Limb (tissue), 2 donors: ENCODE measurements at regions not wholly inside any gene's neighbourhood (a gene's known extent, or its start where the extent isn't known, plus 50 kb on each side); places are given as distances from the start of the nearest gene placed in this dataset.
"Not testable (repeated sequence)": the region's sequence is repeated elsewhere in the genome, so short reads cannot be mapped to it uniquely, and the experiment has no call there.

ENCODE experiments used
- DNase-seq, 2 donors: peaks; one replicate each; pipeline ENCODE4 v3.0.0-alpha.2; 2016; ENCODE audit errors: extremely low spot score in 2 of 2

DNA sequence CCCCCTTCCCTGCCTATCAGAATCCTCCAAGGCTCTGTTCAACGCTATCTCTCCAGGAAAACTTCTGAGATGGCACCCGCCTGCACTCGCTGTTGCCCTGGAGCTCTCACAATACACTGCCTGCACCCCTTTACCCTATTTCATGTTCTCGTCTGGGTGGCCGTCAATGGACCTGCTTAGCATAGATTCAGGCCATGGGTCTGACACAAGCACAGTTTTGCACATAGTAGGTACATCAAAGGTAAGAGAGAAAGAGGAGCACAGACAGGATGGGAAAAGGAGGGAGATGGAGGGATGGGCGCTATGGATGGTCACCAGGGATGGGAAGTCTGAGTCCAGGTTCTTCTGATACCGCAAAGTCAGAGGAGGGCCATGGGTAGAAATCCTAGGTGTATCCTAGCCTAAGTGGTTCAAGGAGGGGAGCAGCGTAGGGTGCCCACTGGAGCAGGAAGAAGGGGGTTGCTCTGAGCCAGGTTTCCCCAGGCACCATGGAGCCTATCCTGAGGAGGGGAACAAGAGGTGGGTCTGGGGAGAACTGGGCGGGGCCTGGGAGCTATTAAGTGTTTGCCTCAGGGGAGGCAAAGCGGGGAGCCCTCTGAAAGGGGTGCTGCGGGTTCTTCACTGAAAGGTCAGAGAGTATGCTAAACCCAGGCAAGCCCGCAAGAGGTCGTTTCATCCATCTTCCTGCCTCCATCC lies 89.3 kb downstream of the MRPL14 start:
- DNase-seq = peak in 1 of 2 donors; percentile 21

DNA sequence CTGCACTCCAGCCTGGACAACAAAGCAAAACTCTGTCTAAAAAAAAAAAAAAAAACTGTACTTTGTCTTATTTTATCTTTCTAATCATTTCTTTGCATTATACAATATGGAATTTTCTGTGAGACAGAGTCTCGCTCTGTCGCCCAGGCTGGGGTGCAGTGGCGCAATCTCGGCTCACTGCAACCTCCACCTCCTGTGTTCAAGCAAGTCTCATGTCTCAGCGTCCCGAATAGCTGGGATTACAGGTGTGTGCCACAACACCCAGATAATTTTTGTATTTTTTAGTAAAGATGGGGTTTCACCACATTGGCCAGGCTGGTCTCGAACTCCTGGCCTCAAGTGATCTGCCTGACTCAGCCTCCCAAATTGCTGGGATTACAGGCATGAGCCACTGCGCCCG lies 90.0 kb downstream of the MRPL14 start:
- DNase-seq = not testable (repeated sequence)

DNA sequence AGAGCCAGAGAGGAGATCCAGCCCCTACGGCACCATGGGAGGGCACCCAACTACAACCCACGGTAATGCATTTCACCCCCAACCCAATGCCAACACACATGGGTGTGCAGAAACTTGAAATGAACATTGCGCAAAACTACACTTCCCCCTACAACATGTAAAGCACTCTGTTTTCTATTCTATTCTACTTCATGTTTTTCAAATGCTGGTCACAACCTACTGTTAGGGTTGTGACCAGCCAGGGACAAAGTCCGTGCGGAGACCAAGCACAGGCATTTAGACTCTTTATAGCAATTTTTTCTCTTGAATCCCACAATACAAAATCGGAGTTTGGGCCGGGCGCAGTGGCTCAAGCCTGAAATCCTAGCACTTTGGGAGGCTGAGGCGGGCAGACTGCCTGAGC lies 90.6 kb downstream of the MRPL14 start:
- DNase-seq = no peak

DNA sequence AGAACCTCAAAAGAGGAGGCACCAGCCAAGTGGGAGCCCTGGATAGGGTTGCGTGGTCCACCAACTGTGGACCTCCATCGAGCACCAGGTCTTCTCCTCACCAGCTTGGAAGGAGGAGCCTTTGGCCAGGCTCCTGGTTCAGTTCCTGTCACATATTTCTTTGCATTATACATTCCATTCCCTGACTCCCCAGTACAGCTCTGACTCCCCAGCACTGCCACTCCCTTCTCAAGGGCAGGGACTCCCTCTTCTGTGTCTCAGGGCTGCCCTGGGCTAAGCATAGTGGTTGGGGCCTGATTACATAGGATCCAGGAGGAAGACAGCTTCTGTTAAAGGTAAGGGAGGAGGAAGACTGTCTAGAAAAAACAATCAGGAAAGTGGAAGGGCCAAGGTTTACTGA lies 91.1 kb downstream of the MRPL14 start:
- DNase-seq = no peak

DNA sequence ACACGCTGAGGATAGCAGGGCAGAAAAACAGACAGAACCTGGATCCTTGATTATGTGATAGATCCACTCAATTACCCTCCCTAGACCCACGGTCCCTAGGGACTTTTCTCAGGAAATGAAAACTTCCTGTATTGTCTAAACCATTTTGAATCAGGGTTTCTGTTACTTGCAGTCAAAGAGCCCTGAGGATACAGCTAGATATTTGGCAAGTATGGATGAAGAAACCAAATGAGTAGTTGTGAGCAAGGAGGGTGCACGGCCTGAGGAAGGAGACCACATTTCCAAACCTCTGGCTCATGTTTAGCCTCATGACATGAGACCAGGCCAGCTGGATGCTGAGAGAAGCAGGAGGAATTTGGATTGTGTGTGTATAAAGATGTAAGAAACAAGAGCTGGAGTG lies 91.6 kb downstream of the MRPL14 start:
- no peak for DNase-seq

DNA sequence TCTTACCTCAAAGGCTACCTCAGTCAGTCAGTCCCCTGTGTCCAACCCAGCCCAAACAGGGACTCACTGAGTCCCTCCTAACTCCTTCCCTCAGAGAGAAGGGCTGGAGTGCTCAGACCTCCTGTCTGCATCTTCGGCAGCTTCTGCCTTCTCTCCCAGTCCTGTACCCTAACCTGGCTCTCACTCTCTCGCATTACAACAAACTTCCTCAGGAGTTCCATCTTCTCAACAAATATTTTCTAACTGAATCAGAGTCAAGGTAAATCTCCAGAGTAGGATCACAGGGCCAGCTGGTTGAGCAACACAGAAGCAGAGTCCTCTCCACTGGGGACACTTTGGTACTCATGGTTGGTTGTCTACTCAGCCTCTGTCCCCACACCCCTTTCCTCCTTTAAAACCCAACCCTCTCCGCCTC lies 92.3 kb downstream of the MRPL14 start:
- DNase-seq = peak in 1 of 2 donors; percentile 11

DNA sequence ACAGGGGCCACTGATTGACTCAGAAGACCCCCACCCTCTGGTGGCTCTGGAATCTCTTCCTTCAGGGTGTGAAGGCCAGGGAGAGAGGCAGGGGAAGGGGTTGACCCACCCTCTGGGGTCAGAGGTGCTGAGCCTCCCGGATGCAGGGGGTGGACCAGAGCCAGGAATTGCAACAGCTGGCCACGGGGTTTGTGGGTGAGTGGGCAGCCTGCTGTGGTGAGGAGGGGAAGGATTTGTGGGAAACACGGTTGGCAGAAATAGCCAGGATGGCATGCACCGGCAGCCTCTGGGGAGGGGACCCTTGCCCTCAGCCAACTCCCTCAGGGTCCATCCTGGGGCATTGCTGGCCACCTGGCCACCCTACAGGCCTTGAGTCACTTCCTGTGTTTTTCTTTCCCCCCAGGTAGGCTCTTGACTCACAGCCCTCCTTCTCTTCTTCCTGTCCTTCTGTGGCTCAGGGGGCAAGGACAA lies 92.8 kb downstream of the MRPL14 start:
- DNase-seq = peak in 1 of 2 donors; percentile 23

DNA sequence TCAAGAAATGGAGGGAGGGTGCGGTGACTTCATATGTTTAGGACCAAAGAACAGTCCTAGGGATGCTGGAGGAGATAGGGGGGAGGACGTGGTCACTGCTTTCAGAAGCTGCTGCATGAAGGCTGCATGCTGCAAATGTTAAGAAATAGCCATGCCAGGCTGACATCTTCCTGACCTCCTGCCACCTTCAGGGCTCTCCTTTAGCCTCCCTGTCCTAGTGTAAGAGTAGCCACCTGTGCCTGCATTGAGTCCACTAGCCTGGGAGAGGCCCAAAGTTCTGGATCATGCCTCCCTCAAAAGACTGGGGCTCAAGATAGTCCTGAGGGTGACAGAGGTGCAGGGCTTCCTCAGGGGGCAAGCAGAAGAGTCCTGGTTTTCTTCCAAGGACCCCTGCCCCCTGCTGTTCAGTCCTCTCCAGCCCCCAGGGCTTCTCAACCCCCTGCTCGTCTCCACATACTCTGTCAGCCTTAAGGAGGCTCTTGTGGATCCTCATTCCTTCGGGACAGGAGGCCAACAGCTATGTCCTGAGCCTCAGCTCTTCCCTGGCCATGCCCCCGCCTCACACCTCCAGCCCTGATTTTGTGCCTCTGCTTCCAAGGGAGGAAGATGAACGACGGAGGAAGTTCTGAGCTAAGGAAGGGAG lies 96.3 kb downstream of the MRPL14 start:
- DNase-seq = no peak

DNA sequence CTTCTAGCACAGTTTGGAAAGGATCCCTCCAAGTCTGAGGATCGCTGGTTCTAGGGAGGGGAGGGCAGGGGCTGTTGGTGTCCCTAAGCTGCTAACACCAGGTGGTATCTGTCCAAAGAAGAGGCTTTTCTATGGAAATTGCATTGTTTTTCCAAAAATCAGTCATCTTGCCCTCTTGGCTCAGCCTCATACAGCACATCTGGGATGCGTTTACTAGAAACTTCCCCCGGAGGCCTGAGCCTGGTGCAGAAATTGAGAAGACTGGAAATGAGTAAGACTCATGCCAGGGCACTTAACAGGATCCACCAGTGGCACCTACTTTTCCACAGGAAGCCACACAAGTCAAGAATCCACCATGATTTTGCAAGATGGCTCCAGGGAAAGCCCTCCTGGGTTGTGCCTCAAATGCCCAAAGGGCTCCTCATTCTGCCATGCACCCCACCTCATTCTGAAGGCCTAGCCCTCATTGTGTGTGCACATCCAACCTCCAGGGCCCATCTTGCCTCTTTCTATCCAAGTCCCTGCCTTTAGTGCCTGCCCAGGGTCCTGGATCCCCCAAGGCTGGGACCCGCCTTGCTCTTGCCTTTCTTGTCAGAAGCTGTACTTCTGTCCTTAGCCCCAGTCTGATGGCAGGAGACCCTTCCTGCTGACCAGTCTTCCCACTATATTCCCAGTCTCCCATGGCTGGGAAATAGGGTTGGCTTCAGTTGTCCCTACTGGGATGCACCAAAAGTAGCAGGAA lies 97.6 kb downstream of the MRPL14 start:
- DNase-seq = peak in 1 of 2 donors; percentile 23

DNA sequence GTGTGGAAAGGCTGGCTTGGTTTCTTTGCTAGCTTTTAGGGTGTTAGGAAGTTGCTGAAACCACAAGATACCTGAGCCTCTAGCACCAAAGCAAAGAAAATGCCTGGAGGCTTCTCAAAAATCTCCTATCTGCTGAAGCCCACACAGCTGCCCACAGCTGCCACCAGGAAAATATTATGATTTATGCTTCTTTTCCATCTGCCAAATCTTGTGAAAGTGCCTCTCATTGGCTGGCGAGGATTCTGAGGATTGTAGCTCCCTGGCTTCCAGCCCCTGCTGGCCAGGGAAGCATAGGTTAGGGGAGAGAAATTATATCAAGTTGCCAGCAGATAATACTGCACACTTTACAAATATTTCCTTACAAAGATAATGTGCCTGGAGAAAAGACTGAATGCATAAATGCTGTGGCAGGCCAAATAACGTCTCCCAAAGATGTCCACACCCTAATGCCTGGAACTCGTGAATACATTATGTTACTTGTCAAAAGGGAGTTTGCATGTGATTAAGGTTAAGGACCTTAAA lies 98.4 kb downstream of the MRPL14 start:
- DNase-seq = peak; percentile 42 to 54

DNA sequence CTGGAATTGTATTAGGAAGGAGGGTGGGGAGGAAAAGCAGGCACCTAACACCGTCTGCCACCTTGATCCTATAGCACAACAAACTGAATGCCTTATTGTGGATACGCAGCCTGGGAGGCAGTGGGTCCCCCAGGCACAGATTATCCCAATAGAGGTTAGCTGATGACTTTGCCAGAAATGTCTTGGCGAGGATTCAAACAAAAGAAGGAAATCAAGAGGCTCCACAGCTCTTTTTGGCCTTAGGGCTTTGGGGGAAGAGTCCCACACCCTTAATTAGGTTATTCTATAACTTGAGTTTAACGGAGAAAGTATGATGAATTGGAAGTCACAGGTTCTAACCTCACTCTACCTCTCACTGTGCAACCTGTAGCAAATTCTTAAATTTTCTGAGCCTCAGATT lies 102.0 kb downstream of the MRPL14 start:
- peak in 1 of 2 donors; percentile 20 for DNase-seq

DNA sequence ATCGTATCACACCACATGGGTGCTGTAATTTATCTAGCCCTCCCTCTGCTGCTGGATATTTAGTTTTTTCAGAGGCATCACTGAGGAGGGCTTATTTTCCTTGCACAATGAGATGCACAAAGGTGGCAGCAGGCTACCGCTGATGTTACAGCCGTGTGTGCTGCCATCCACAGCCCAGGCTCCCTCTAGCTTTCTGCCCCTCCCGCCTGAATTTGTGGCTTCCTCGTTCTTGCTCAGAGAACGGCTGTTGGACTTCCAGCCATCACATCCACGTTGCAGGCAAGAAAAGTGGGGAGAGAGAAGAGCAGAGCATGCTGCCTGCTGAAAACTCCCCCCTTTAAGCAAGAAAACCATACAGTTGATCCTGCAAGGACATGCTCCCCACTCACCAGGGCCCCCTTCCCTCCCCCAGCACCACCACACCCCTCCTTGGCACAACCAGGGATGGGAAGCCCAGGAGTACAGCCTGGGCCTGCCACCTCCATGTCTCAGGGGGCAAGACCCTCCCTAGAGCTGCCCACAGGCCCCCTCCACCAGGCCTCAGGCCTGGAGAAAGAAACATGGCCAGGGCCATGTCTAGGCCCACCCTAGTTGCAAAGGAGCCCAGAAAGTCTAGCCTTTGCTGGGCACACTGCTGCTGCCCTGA lies 102.6 kb downstream of the MRPL14 start:
- peak in 1 of 2 donors; percentile 27 for DNase-seq

DNA sequence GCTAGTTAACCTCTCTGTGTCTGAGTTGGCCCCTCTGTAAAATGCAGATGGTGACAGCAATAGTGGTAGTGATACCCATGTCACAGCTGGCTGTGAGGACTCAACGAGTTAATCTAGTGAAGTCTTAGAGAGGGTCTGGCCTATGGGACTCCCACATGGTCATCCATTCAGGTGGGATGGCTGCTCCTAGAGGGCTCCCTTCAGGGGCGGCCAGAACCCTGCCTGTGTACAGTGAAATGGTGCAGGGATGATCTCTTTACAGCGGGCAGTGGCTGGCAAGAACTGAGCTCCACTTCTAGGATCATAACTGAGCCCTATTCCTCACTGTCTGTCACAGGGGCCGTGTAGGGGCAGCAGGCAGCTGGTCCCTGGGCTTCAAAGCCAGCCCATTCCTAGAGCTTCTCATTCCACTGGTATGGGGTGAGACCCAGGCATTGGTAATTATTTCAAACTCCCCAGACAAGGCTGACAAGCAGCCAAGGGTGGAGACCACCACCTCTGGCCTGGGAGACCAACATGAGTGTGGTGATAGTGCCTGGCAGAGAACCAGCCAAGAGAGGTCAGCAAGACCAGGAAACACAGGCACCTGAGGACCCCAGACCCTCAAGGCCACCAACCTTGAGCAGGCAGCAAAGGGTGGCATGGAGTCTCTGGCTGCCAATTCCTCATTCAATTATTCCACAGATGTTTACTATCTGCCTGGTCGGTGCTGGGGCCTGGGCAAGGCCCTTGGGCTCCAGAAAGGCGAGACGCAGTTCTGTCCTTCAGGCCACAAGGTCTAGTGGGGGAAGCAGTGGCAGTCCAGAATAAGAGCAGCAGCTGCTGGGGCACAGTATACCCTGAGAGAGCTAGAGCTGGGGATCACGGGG lies 103.4 kb downstream of the MRPL14 start:
- peak in 1 of 2 donors; percentile 16 for DNase-seq

DNA sequence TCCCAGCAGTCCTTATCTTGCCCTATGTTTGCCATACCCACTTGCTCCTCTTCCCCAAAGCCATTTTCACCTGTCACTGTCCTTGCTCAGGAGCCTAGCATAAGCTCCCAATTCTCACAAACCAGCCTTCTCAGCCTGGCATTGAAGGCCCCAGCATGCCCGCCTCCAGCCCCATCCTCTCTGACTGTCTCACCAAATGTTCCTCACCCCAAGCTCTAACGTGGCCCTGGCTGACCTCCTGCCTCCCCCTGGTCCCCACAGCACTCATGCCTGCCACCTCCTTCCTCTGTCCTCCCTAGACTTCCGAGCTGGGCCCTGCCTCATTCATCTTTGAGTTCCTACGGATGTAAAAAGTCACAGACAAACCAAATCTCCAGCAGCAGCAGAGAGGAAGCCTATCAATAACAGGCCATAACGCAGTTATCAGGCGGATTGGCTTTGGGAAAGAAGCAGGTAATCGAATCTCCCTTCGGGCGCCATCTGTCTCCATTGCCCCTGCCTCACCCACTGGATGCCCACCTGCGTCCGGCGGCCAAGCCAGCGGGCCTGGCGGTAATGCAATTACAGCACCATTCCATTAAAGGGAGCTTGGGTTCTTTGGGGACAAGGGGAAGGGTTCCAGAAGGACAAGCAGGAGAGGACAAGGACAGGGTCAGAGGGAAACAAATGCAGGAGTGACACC lies 104.4 kb downstream of the MRPL14 start:
- DNase-seq = peak in 1 of 2 donors; percentile 18

DNA sequence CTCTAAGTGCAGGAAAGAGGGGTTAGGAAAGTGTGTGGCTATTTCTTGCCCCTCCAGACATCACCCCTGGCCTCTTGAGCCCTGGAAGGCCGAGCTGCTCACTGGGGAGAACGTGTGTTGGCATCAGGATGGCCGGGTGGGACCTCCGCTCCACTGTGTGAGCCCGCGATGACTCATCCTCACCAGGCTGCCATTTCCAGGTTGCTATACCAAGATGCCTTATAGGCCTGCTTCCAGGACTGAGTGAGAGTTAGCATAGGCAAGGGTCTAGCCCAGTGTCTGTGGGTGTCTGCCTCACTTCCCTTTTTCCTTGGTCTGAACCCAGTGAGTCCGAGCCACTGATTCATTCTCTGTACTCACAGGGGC lies 105.0 kb downstream of the MRPL14 start:
- DNase-seq = peak in 1 of 2 donors; percentile 16

DNA sequence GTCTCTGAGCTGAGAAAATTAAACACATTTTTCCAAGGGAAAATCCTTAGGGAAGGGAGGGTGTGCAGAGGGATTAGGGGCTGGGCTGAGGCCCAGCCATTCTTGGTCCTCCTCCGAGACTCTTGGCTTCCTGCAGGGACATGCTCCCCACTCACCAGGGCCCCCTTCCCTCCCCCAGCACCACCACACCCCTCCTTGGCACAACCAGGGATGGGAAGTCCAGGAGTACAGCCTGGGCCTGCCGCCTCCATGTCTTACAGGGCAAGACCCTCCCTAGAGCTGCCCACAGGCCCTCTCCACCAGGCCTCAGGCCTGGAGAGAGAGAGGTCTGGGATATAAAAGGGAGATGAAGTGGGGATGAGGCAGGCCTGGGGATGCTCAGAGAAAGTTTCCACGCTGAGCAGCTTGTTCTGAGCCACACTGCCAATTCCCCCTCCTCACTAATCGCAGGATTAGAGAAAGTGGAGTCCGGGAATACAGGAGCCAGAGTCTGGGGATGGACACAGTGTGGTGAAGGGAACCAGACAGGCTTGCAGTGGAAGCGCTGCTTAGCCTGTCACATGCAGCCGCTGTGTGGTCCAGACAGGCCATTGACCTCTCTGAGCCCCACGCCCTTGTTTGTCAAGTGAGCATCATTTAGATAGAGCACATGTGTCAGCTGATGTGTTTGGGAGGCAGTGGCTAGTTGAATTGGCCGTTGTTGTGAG lies 105.5 kb downstream of the MRPL14 start:
- DNase-seq = no peak

DNA sequence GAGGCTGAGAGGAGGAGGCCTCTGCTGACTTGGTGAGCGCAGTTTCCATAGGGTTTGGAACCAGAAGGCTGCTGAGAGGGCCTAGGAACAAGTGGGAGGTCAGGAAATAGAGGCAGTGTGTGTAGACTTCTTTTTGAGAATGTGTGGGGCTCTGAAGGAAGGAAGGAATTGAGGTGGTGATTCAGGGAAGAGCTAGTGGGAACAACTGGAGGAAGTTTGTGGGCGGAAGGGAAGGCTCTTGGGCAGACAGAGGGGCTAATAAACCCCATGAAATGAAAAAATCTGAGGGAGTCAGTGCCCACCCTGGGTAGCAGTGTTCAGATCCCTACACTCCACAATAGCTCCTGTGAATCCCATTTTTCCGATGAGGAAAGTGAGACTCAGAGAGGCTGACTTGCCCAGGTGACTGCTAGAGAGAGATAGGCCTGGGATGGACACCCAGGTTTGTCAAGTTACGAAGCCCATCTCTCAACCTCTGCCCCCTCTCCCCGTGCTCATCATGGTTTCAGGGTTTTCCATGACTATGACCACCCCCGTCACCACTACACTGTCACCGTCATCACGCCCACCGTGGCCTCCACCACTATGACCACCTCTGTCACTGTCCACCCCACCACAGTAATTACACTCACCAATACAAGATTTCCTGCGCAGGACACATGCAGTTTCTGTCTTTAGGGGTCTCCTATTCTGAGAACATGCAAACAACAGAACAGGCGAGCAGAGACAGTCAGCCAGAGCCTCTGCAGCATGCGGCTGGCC lies 106.4 kb downstream of the MRPL14 start:
- no peak for DNase-seq

DNA sequence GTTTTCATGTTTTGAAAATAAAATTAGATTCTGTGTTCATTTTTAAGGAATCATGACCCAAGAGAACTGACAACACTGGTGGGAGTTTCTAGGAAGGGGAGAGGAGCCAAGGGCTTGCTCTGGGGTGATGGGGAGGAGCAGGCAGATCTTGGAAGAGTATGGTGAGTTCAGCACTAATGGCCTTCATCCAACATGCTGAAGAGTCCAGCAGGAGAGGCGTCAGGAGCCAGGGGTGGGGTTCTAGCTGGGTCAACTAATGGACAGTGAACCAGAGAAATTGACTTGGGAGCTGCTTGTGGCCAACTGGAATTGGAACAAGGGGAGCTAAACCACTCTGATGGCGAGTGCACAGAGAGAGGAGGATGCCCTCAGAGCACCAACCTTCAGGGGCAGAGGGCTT lies 107.1 kb downstream of the MRPL14 start:
- DNase-seq = no peak

DNA sequence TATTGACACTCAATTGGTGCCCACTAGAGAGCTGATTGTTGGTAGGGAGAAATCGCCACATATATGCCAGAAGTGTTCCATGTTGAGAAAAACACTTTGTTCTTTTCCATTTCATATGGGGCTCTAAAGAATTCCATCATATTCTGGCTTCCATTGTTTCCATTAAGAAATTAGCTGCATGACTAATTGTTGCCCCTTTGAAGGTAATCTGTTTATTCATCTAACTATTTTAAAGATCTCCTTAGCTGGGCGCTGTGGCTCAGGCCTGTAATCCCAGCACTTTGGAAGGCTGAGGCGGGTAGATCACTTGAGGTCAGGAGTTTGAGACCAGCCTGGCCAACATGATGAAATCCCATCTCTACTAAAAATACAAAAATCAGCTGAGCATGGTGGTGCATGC lies 109.9 kb downstream of the MRPL14 start:
- not testable (repeated sequence) for DNase-seq
